HG03558 (cell line): ENCODE measurements at regions not wholly inside any gene's neighbourhood (a gene's known extent, or its start where the extent isn't known, plus 50 kb on each side); places are given as distances from the start of the nearest gene placed in this dataset.

Experiments used
- ATAC-seq: cut with Tn5 transposase; IDR thresholded peaks from one replicate; pipeline ENCODE4 v1.9.1; 2021; ENCODE audit warnings: moderate number of reproducible peaks; ENCODE audit not compliant: unreplicated experiment; ENCODE audit errors: extremely low read depth

DNA sequence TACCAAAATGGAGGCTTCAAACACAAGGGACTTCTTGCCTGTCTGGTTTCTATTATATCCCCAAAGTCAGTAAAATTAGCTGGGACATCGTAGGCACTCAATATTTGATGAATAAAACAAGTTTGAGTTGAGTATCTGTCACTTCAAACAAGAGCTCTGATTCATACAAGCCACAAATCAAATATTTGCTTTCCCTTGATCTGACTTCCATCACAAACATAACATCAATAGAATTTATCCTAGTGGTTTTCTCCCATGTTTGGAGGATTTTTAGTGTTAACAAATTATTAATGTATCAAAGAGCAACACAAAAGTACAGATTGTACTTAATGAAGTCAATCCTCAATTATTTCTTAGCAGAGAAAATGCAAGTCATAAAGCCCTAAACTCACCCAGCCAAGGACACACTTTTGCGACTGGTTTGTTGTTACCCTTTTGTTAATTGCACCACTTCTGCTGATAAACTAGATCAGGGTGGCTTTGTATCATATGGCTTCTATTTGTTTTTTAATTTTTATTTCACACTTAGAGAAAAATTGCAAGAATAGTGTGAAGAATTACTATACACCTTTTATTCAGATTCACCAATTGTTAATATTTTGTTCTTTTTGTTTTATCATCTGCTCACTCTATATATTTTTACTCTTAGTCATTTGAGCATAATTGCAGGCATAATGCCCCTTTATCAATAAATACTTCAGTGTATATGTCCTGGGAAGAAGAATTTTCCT lies 117.4 kb upstream of the PRDM1 start:
- ATAC-seq, result no peak

DNA sequence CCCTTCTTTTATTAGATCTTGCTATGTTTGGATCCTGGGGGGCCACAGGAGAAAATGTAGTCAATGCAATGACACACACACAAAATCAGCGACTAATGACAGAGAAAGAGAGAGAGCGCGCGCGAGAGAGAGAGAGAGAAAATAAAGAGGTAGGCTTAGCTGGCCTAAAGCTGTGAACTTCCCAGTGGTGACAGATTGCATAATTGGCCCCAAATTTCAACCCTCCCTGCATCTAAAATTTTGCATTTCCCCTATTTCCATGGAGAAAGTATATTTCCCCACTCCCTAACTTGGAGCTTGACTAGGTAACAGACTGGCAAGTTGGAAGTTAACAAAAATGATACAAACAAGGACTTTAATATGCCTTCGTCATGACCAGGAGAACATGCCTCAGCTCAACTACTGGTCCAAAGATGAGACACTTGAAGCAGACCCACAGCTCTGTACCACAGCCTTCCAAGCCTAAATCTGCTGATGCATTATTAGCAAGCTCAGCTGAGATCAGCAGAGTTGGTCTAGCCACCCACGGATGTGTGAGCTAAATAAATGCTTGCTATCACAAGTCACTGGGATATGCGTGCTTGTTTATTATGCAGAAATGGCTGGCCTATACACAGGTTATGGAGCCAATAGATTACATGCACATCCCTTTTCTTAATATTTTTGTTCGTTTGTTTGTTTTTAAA lies 118.1 kb upstream of the PRDM1 start:
- ATAC-seq, result no peak

DNA sequence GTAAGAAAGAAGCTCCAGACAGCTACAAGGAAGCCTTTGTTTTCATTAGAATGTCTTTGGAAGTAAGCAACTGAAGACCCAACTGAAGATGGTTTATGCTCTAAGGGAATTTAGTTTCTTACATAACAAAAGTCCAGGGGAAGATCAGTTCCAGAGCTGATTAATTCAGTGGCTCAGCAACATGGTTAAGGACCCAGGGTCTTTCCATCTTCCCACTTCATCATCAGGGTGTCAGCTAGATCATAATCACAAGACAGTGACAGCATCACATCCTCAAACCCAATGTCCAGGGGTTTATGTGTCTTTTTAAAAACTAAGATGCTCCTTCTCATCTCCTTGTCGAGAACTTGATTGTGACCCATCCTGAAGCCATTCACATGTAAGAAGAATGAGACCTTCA lies 119.7 kb upstream of the PRDM1 start:
- no peak for ATAC-seq

DNA sequence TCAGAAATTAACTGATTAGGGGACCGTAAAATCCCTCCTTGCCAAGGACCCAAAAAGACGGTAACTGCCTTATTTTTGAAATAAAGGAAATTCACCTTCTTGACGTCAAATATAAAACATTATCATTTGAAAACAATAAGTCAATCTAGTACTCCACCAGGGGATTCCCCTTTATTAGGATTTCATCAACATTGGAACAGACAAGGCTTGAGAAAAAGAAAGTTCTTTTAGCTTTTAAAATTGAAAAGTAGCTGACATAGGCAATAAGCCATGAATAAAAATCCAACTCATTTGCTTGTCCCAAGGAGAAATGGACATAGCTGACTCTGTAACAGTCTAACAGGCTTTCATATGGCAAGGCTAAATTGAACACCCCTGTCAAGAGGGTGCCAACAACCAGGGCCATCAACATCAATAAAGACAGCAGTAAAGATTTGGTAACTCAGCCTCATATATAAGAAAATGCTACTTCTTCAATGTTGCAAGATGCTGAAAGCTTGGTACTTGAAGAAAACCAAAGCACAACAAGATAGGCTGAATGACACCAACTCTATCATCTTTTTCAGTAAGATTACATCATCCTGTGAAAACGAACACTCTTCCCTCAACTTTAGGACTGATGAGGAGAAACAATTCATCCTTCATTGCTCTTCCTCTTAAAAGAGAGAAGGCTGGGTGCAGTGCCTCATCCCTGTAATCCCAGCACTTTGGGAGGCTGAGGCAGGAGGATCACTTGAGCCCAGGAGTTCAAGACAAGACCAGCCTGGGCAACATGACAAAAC lies 121.0 kb upstream of the PRDM1 start:
- ATAC-seq, result no peak

DNA sequence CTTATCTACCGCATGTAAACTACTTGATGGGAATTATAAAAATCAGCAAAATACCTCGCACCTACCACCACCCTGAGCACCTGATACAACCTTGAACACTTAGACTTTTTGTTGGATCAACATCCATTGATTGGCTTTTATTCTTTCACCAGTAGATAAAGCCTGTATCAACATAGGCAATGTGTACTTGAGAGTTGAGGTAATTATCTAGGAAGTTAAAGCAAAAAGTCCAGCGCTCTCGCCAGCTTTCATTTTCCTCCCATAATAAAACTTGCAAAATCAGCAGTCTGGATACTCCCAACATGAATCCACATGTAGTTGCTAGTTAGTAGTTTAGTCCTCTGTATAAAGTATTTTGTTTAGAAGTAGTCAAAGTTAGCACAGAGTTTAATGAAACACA lies 132.0 kb upstream of the PRDM1 start:
- no peak for ATAC-seq

DNA sequence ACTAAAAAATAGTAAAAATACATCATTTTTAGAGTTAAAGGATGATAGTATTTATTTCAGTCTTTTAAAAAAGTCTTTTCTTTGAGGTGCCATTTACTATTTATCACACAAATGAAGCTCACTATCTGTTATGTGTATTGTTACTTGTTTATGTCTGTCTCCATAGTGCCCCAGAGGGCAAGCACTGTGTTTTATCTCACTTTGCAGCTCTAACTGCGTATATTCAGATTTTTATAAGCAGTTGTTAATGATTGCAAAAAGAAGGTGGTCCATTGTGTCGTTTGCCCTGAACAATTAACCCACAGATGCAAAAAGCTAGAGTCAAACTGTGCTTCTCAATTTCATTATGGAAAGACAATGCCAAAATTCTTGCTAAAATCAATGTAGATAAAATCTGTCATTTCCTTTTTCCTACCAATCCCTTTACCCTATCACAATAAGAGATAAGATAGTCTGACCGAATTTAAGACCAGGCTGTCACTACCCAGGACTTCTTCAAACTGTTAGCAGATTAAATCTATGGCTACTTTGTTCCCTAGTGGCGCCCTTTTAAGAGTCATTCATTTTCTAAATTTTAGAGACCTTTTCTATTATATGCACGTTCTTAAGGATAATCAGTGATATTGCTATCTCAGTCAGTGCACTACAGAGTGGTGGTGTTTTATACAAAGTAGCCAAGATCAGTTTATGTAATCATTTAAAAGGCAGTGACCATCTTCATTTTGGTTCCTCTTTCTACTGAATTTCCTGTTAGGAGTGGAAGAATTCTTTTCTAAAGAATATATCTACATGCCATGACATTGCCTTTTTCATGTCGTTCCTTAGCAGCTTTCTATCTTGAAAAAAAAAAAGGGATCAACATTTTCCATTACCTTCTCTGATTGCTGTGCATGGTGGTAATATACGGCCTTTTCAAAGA lies 133.1 kb upstream of the PRDM1 start:
- ATAC-seq, result no peak

DNA sequence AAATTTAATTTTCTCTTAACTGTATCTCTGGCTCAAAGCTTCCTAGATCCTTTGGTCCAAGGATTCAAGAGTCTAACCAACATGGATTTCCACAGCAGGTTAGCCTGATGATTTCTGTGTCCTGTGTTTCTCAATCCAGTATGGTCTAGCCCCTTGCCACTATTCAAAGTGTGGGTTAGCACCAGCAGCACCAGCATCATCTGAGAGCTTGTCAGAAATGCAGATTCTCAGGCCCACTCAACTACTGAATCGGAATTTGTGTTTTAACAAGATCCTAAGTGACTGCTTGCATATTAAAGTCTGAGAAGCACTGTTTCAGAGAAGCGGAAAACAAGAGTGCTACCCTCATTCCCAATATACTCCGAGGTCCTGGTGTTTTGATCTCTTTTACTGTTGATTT lies 133.8 kb upstream of the PRDM1 start:
- no peak for ATAC-seq

DNA sequence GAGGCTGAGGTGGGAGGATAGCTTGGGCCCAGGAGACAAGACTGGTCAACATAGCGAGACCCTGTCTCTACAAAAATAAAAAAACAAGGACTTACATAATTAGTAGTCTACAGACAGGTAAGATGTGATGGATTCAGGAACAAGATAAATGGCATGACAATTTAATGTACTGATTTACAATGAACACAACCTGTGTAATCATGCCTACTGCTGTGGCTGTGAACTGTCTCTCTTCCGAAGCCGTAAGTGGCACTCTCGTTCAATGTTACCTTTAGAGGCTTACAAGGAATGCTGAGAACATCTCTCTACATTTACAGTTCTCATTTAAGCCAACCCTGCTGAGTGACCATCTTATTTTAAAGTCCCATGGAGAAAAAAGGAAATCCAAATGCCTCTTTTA lies 134.8 kb upstream of the PRDM1 start:
- no peak for ATAC-seq

DNA sequence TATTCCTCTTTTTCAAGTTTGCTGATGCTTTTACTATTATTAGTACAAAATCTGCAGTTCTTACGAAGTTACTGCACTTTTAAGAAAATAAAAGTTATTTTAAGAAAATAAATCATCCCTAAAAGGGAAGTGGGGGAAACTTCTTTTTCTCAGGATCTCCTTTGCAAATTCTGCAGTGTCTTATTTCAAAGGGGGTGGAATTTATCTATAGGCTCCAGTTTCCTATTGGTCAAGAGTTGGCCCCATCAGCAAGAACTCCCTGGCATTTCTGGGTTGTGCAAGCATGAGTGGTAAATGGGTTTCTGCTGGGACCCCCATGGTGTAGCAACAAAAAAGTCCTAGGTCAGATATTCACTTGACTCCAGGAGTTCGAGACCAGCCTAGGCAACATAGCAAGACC lies 136.3 kb upstream of the PRDM1 start:
- ATAC-seq, result no peak

DNA sequence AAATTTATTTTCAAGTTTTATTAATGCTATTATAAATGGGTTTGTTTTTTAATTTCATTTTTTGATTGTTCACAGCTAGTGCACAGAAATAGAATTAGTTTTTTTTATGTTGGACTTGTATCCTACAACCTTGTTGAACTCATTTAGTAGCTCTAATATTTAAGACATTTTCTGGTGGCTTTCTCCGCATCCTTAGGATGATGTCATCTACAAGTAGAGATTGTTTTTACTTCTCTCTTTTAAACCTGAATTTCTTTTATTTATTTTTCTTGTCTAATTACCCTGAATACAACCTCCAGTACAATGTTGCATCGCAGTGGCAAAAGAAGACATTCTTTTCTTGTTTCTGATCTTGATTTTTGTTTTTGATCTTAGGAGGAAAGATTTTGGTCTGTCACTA lies 142.6 kb upstream of the PRDM1 start:
- no peak for ATAC-seq

DNA sequence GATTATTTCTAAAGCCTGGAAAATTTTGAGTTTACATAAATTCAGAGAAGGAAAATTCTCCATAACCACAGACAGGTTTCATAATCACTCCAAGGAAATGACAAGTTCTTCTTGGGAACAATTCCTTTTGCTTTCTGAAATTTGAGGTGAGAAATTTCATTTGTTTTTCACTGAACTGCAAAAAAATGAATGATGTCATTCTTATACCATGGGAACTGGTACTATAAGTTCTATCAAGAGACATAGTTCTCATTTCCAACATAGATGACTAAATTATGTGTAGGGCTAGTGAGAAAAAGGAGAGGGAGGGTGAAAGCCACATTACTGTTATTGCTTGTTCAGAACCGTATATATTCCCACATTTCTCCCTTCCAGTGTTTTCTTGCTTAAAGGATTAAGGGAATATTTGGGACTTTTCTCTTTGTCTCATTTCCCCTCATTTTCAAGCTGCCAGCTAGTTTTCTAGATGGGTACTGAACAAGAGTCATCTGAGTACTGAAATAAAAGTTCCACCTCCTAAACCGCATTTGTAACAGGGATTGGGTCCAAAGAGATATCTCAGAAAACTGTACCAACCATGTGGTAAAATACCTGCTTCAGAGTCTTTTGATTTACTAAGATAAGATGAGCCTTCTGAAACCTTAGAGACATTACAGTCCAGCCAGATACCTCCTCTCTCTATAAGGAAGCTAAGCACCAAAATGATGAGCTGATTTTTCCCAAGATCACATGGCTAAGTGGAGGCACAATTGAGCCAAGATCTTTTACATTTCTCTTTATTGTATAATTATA lies 144.3 kb upstream of the PRDM1 start:
- ATAC-seq, result no peak

DNA sequence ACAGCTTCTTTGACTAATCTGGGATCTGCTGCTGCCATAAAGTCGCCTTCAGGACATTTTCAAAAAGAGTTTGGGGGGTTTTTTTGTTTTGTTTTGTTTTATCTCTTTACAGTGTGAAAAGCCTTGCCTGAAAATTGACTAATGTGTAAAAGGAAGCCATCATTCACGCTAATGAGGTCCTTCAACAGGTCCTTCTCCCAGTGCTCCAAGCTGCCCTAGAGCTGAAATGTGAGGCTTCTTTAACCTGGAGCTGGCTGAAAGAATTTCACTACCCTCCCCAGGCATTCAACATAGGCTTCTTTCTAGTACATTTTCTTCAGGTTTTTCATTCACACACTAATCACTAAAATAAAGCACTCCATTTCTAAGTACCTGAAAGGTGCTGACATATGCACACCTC lies 145.1 kb upstream of the PRDM1 start:
- no peak for ATAC-seq

DNA sequence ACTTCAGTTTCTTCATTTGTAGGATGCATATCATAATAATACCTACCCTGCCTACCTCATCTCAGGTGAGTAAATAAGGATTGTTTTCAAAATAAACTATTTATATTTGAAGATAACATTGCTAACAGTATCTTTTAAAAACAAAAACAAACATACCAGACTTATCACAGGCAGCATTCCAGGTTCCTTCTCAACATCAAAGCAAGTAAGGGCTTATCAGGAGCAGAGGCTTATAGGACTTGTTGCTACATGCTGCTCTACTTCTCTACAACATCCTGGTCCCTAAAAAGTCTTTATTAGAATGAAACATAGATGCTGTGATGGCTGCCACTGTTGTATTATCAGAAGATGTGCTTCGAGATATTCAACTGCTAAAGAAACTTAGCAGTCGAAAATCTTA lies 149.2 kb upstream of the PRDM1 start:
- no peak for ATAC-seq

DNA sequence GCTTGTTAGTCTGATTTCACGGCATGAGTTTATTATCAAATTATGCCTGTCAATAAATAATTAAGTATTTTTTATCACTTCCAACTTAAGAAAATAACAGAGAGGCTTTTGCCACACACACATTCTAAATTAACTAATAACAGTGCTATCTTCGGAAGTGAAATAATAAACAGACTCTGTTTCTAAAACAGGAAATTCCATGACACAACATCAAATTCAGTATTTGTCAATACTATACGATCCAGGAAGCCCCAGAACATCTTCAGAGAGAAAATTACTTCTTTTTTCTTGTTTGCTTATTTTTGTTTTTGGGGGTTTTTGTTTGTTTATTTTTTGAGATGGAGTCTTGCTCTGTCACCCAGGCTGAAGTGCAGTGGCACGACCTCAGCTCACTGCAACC lies 150.7 kb upstream of the PRDM1 start:
- ATAC-seq, result no peak

DNA sequence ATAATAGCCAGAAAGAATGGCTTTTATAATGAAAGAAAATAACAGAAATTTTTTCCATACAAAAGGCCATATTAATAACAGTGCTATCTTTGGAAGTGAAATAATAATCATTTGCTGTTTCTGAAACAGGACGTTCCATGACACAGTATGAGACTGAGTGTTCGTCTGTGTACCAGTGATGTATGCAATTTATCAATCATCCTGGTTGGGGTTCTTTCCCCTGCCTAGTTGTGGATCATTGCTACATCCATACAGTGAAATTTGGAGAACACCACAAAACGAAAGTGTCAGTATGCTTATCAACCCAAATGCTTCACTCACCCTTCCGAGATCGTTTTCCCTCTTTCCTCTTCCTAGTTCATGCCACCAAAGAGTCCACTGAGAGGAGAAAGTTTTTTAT lies 151.4 kb upstream of the PRDM1 start:
- ATAC-seq, result no peak

DNA sequence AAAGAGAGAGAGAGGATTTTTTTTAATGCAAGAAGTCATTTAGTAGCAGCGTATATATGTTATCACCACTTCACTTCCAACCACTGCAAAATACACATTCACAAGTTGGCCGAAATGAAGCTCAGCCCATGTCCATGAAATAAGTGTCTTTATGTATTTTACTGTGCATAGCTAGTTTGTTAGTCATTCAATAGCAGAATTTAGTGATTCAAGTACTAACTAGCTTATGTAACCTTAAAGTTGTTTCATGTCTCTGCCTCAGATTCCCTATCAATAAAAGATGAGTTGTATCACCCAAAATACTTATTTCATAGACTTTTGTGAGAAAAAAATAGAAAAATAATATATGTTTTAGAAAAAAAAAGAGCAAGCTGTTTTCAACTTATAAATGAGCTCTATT lies 153.7 kb upstream of the PRDM1 start:
- no peak for ATAC-seq

DNA sequence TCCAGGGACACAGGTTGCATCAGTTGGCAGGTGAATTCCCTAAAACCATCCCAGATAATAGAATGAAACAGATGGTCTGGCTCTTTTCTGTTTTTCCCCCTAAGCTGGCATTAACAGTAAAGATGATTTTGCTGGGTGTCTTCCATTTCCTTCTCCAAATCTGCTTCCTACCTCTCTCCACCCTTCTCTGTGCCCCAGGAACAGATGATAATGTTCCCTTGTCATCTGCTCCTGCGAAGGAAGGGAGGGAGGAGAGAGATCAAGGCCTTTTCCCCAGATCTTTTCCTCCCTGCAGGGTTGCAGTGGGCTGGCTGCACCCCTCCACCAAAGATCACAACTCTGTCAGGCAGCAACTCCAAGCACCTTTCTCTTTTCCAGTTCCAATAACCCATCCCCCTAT lies 156.5 kb upstream of the PRDM1 start:
- ATAC-seq, result no peak

DNA sequence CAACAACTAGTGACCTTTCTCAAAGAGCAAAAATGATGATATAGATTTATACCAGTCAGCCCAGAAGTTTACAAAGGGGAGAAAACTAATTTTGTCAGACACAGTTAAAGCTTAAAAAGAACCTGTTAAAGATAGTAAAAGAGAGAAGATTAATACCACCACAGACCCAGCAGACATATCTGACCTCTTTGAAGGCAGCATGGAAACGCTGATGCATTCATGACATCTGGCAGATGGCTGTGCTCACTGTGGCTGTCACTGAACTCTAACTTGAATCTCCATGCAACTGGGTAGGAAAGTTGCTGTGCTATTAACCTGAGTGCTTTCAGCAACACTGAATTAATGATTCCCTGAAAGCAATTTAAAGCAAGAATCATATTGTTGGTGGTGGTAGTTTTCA lies 159.8 kb upstream of the PRDM1 start:
- ATAC-seq, result no peak

DNA sequence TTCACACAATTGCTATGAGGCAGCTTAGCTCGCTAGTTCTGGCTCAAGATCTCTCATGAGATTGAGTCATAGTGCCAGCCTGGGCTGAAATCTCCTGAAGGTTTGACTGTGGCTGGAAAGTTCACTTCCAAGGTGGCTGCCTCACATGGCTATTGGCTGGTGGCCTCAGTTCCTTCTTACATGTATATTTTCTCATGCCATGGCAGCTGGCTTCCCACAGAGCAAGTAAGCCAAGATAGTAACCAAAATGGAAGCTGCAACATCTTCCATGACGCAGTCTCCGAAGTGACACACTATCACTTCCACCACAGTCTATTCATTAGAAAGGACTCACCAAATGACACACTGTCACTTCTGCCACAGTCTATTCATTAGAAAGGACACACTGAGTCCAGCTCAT lies 160.4 kb upstream of the PRDM1 start:
- ATAC-seq, result no peak

DNA sequence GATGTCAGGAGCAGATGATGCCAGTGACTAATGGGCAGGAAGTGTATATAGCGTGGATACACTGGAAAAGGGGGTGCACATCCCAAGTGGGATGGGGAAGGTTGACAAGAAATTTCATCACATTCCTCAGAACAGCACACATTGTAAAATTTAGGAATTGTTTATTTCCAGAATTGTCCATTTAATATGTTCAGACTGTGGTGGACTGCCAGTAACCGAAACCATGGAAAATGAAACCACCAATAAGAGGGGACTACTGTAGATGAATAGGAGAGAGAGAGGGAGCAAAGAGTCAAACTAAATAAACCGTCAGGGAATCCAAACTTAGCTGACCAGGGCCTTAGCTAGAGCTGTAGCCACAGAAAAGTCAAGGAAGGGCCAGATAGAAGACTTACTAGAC lies 164.4 kb upstream of the PRDM1 start:
- no peak for ATAC-seq
